ENCODE measurements at regions not wholly inside any gene's neighbourhood (a gene's known extent, or its start where the extent isn't known, plus 50 kb on each side); places are given as distances from the start of the nearest gene placed in this dataset.

DNA sequence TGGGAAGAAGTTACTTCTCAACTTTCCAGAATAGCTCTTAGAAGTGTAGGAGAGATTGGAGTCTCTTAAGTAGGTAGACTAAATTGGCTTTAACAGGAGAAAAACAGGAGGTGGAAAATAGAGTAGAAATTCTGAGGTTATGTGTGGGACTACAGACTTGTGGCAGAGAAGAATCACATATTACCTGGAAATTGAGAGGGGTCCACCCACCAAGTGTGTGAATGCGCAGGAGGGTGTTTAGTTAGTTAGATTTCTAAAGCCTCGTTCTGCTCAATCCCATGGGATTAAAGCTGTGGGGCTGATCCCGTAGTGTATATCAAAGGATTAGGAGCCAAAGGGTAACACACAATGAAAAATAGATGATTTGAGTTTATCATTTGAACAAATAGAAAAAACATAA, 319.1 kb downstream of the TRIB2 start:
- no peak for DNase-seq
- Histone ChIP-seq H4K20me1 (ENCODE audit: insufficient read depth, low read length) (no peaks in the 10 kb centered on the region), H3K27ac (ENCODE audit: low read length) (no peak overlapping the region), H3K9ac (ENCODE audit: low read depth, low read length) (no peak overlapping the region), H3K4me1 (ENCODE audit: insufficient read depth, low read length) (no peaks in the 10 kb centered on the region), H3K27me3 (ENCODE audit: insufficient read depth, low read length, poor library complexity) (no peaks in the 10 kb centered on the region), H3K36me3 (ENCODE audit: insufficient read depth, low read length) (no peaks in the 10 kb centered on the region), H2AFZ (ENCODE audit: low read depth, low read length) (no peak overlapping the region), H3K4me2 (ENCODE audit: insufficient read depth, low read length) (no peak overlapping the region), H3K9me3 (ENCODE audit: insufficient read depth, low read length, severe bottlenecking) (peaks cover 2% of the 10 kb centered on the region), H3K4me3 (ENCODE audit: low read depth in 1 of 2, low read length in 2 of 2) (no peak overlapping the region), H3K79me2 (ENCODE audit: insufficient read depth, low read length) (no peaks in the 10 kb centered on the region)
- TF ChIP-seq, protein P1, sequence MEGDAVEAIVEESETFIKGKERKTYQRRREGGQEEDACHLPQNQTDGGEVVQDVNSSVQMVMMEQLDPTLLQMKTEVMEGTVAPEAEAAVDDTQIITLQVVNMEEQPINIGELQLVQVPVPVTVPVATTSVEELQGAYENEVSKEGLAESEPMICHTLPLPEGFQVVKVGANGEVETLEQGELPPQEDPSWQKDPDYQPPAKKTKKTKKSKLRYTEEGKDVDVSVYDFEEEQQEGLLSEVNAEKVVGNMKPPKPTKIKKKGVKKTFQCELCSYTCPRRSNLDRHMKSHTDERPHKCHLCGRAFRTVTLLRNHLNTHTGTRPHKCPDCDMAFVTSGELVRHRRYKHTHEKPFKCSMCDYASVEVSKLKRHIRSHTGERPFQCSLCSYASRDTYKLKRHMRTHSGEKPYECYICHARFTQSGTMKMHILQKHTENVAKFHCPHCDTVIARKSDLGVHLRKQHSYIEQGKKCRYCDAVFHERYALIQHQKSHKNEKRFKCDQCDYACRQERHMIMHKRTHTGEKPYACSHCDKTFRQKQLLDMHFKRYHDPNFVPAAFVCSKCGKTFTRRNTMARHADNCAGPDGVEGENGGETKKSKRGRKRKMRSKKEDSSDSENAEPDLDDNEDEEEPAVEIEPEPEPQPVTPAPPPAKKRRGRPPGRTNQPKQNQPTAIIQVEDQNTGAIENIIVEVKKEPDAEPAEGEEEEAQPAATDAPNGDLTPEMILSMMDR (IDR thresholded peaks at IDR 0.05; ENCODE audit: borderline replicate concordance, extremely low read depth, low read length, poor library complexity, severe bottlenecking), result no peak
- no peak for TF ChIP-seq EZH2 (IDR thresholded peaks at IDR 0.05; ENCODE audit: borderline replicate concordance, low read depth, low read length, severe bottlenecking)
- no peak for ATAC-seq (ENCODE audit: insufficient read depth, low read depth)

DNA sequence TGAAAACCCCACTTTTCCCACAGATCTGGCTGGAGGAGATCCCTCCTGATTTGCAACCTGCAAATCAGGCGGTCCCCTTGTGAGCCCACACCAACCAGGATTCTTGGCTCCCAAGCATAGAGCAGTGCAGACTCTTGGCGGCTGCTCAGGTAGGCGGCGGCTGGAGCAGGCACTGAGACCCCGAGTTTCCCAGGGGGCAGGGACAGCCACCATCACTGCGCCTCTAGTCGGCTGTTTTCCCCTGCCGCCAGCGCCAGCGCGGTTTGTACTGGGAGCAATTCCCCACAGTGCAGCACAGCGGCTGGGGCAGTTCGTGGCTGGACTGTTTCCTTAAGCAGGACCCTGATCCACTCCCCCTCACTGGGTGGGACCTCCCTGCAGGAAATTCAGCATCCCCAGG, 323.3 kb downstream of the TRIB2 start:
- Histone ChIP-seq H3K4me3 (ENCODE audit: low read depth in 1 of 2, low read length in 2 of 2) (no peak overlapping the region), H3K4me2 (ENCODE audit: insufficient read depth, low read length) (no peak overlapping the region), H3K4me1 (ENCODE audit: insufficient read depth, low read length) (no peaks in the 10 kb centered on the region), H3K27me3 (ENCODE audit: insufficient read depth, low read length, poor library complexity) (no peaks in the 10 kb centered on the region), H4K20me1 (ENCODE audit: insufficient read depth, low read length) (no peaks in the 10 kb centered on the region), H3K9ac (ENCODE audit: low read depth, low read length) (no peak overlapping the region), H3K27ac (ENCODE audit: low read length) (no peak overlapping the region), H2AFZ (ENCODE audit: low read depth, low read length) (no peak overlapping the region), H3K9me3 (ENCODE audit: insufficient read depth, low read length, severe bottlenecking) (peaks cover 9% of the 10 kb centered on the region), H3K36me3 (ENCODE audit: insufficient read depth, low read length) (no peaks in the 10 kb centered on the region), H3K79me2 (ENCODE audit: insufficient read depth, low read length) (no peaks in the 10 kb centered on the region)
- ATAC-seq (ENCODE audit: insufficient read depth, low read depth) (no peak), DNase-seq (no peak)
- TF ChIP-seq EZH2 (IDR thresholded peaks at IDR 0.05; ENCODE audit: borderline replicate concordance, low read depth, low read length, severe bottlenecking), result no peak
- TF ChIP-seq, protein P1 (IDR thresholded peaks at IDR 0.05; ENCODE audit: borderline replicate concordance, extremely low read depth, low read length, poor library complexity, severe bottlenecking), result no peak

DNA sequence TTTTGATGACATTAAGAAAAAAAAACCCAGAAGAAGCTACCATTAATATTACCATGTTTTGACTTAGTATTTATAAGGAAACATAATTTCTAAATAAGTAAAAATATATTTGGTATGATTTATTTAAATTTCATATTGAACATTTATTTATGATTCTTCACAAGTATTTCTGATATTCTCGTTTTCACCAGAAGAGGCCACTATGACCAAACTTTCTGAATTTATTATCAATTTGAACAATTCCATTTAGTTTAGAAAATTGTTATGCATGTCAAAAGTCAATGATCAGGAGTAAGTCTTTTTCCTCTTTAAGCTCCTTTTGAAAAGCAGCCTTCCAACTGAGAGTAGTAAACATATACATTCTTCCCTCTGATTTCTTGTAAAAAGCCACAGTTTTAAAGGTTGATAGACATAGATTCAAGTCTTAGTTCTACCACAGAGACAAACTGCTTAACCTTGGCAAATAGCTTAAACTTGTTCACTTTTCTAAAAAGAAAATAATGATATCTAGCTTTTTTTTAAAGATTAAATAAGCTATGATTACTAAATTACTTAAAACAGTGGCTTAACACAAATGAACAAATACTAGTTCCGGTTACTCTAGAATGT, 329.9 kb downstream of the TRIB2 start:
- no peak overlapping the region for H3K9ac ChIP-seq (ENCODE audit: low read depth, low read length)
- no peaks in the 10 kb centered on the region for H4K20me1 ChIP-seq (ENCODE audit: insufficient read depth, low read length)
- DNase-seq (no peak), ATAC-seq (ENCODE audit: insufficient read depth, low read depth) (no peak)
- no peak for TF ChIP-seq EZH2 (IDR thresholded peaks at IDR 0.05; ENCODE audit: borderline replicate concordance, low read depth, low read length, severe bottlenecking)
- TF ChIP-seq, protein P1 (IDR thresholded peaks at IDR 0.05; ENCODE audit: borderline replicate concordance, extremely low read depth, low read length, poor library complexity, severe bottlenecking), result peak; percentile 51
- no peaks in the 10 kb centered on the region for H3K36me3 ChIP-seq (ENCODE audit: insufficient read depth, low read length)
- no peaks in the 10 kb centered on the region for H3K9me3 ChIP-seq (ENCODE audit: insufficient read depth, low read length, severe bottlenecking)
- H3K27ac ChIP-seq (ENCODE audit: low read length), result no peak overlapping the region
- no peaks in the 10 kb centered on the region for H3K79me2 ChIP-seq (ENCODE audit: insufficient read depth, low read length)
- no peaks in the 10 kb centered on the region for H3K4me1 ChIP-seq (ENCODE audit: insufficient read depth, low read length)
- H3K4me3 ChIP-seq (ENCODE audit: low read depth in 1 of 2, low read length in 2 of 2), result no peak overlapping the region
- H3K27me3 ChIP-seq (ENCODE audit: insufficient read depth, low read length, poor library complexity), result no peaks in the 10 kb centered on the region
- no peak overlapping the region for H2AFZ ChIP-seq (ENCODE audit: low read depth, low read length)
- H3K4me2 ChIP-seq (ENCODE audit: insufficient read depth, low read length), result no peak overlapping the region
